DOHH2 (cell line): ENCODE measurements at regions not wholly inside any gene's neighbourhood (a gene's known extent, or its start where the extent isn't known, plus 50 kb on each side); places are given as distances from the start of the nearest gene placed in this dataset.
"Not testable (repeated sequence)": the region's sequence is repeated elsewhere in the genome, so short reads cannot be mapped to it uniquely, and the experiment has no call there.

Experiments
- H3F3A ChIP-seq: fragments of 200-600 bp; sonication (generic), shearing (Covaris generic); 2 replicates; pipeline ENCODE4 v1.6.0; 2016; ENCODE audit warnings: antibody characterized with exemption, mild to moderate bottlenecking; ENCODE audit not compliant: control insufficient read depth, insufficient read depth
- H3K27ac ChIP-seq: fragments of 200-600 bp; sonication (generic); 2 replicates; pipeline ENCODE4 v1.5.1; 2014; ENCODE audit warnings: low read depth, mild to moderate bottlenecking, low read length, moderate library complexity
- H3K27me3 ChIP-seq: fragments of 200-600 bp; sonication (generic); 2 replicates; pipeline ENCODE4 v1.6.1; 2014; ENCODE audit warnings: mild to moderate bottlenecking, low read length, mixed read lengths; ENCODE audit not compliant: control insufficient read depth
- H3K36me3 ChIP-seq: fragments of 200-600 bp; sonication (generic); 2 replicates; pipeline ENCODE4 v1.6.1; 2014; ENCODE audit warnings: mild to moderate bottlenecking, low read length, moderate library complexity, mixed read lengths; ENCODE audit not compliant: control insufficient read depth
- H3K4me1 ChIP-seq: fragments of 200-600 bp; sonication (generic); 2 replicates; pipeline ENCODE4 v1.6.1; 2014; ENCODE audit warnings: mild to moderate bottlenecking, low read length, mixed read lengths; ENCODE audit not compliant: control insufficient read depth
- H3K4me2 ChIP-seq: fragments of 200-600 bp; sonication (generic); 2 replicates; pipeline ENCODE4 v1.6.0; 2014; ENCODE audit warnings: mild to moderate bottlenecking, low read length, moderate library complexity
- H3K4me3 ChIP-seq: fragments of 200-600 bp; sonication (generic); 2 replicates; pipeline ENCODE4 v1.5.1; 2014; ENCODE audit warnings: mild to moderate bottlenecking, low read length, mixed read lengths
- H3K79me2 ChIP-seq: fragments of 200-600 bp; sonication (generic); 2 replicates; pipeline ENCODE4 v1.6.1; 2014; ENCODE audit warnings: mild to moderate bottlenecking, low read length, mixed read lengths; ENCODE audit not compliant: control insufficient read depth
- H3K9me2 ChIP-seq: fragments of 200-600 bp; sonication (generic); replicated peaks from 2 replicates; pipeline ENCODE4 v1.6.1; 2014; ENCODE audit warnings: mild to moderate bottlenecking, low read length, mixed read lengths; ENCODE audit not compliant: control insufficient read depth
- H3K9me3 ChIP-seq: fragments of 200-600 bp; sonication (generic); 2 replicates; pipeline ENCODE4 v1.6.1; 2014; ENCODE audit warnings: antibody characterized with exemption, low read length, mixed read lengths; ENCODE audit not compliant: control insufficient read depth, insufficient read depth
- H4K20me1 ChIP-seq: fragments of 200-600 bp; sonication (generic); 2 replicates; pipeline ENCODE4 v1.6.0; 2014; ENCODE audit warnings: low read depth, mild to moderate bottlenecking, antibody characterized with exemption, low read length, moderate library complexity; ENCODE audit not compliant: control insufficient read depth, insufficient read depth
- CTCF ChIP-seq: fragments of 200-600 bp; sonication (generic); IDR thresholded peaks from one replicate; pipeline ENCODE4 v1.5.1; 2014; ENCODE audit warnings: antibody characterized with exemption, mild to moderate bottlenecking, low read depth, low read length; ENCODE audit not compliant: poor library complexity, severe bottlenecking
- EZH2phosphoT487 ChIP-seq: fragments of 200-600 bp; sonication (generic); IDR thresholded peaks from 2 replicates; pipeline ENCODE4 v1.6.1; 2017; ENCODE audit warnings: borderline replicate concordance, mild to moderate bottlenecking, antibody characterized with exemption, low read length, moderate library complexity, mixed read lengths

- H3K4me1 ChIP-seq = no peaks in the 10 kb centered on the region
- H3K4me2 ChIP-seq = no peak overlapping the region
- no peak for TF ChIP-seq CTCF
- no peaks in the 10 kb centered on the region for H3K9me3 ChIP-seq
- H3K27ac ChIP-seq = no peak overlapping the region
- no peaks in the 10 kb centered on the region for H4K20me1 ChIP-seq
- H3K9me2 ChIP-seq = no peaks in the 10 kb centered on the region
- H3K79me2 ChIP-seq = no peaks in the 10 kb centered on the region
- no peaks in the 10 kb centered on the region for H3F3A ChIP-seq
- H3K36me3 ChIP-seq = no peaks in the 10 kb centered on the region
- H3K4me3 ChIP-seq = no peak overlapping the region
- H3K27me3 ChIP-seq = no peaks in the 10 kb centered on the region
Observed at GRCh38 chr12:83573671-83574070, 887.0 kb downstream of the TMTC2 start.

GRCh38 chr12:83559650-83560049 lies 872.9 kb downstream of the TMTC2 start:
- no peaks in the 10 kb centered on the region for H3K27me3 ChIP-seq
- H3F3A ChIP-seq = no peaks in the 10 kb centered on the region
- H4K20me1 ChIP-seq = no peaks in the 10 kb centered on the region
- H3K4me2 ChIP-seq = no peak overlapping the region
- TF ChIP-seq EZH2phosphoT487 (no peak), CTCF (no peak)
- no peaks in the 10 kb centered on the region for H3K79me2 ChIP-seq
- no peak overlapping the region for H3K27ac ChIP-seq
- no peaks in the 10 kb centered on the region for H3K36me3 ChIP-seq
- H3K4me1 ChIP-seq = no peaks in the 10 kb centered on the region
- H3K9me2 ChIP-seq = no peaks in the 10 kb centered on the region
- H3K4me3 ChIP-seq = no peak overlapping the region
- no peaks in the 10 kb centered on the region for H3K9me3 ChIP-seq

- not testable (repeated sequence) for H3K36me3 ChIP-seq, H3K9me2 ChIP-seq, H3K79me2 ChIP-seq, H3K4me2 ChIP-seq, H3F3A ChIP-seq, H3K4me3 ChIP-seq, H4K20me1 ChIP-seq, H3K9me3 ChIP-seq, H3K27me3 ChIP-seq, H3K27ac ChIP-seq, H3K4me1 ChIP-seq
Observed at GRCh38 chr12:83556040-83556439, 869.3 kb downstream of the TMTC2 start.

GRCh38 chr12:83541446-83541845 lies 854.7 kb downstream of the TMTC2 start:
- no peaks in the 10 kb centered on the region for H3F3A ChIP-seq
- no peaks in the 10 kb centered on the region for H3K79me2 ChIP-seq
- H4K20me1 ChIP-seq = no peaks in the 10 kb centered on the region
- no peaks in the 10 kb centered on the region for H3K4me1 ChIP-seq
- no peak overlapping the region for H3K27ac ChIP-seq
- H3K27me3 ChIP-seq = no peaks in the 10 kb centered on the region
- H3K9me2 ChIP-seq = no peaks in the 10 kb centered on the region
- TF ChIP-seq EZH2phosphoT487 = no peak
- TF ChIP-seq CTCF = no peak
- H3K9me3 ChIP-seq = no peaks in the 10 kb centered on the region
- no peak overlapping the region for H3K4me2 ChIP-seq
- no peaks in the 10 kb centered on the region for H3K36me3 ChIP-seq
- H3K4me3 ChIP-seq = no peak overlapping the region
